Astrocyte (in vitro differentiated cells and primary cell): ENCODE measurements at regions not wholly inside any gene's neighbourhood (a gene's known extent, or its start where the extent isn't known, plus 50 kb on each side); places are given as distances from the start of the nearest gene placed in this dataset.

ENCODE experiments used
- DNase-seq: peaks from one replicate; pipeline ENCODE4 v3.0.0-alpha.2; 2010; ENCODE audit warnings: low read depth
- FAIRE-seq: peaks from 2 replicates; lab custom pipeline; 2011; peaks lifted over from hg19 to GRCh38; lab: Jason Lieb, UNC
- H2AFZ ChIP-seq: 2 replicates; pipeline ENCODE4 v1.6.0; 2012; ENCODE audit warnings: low read depth, low read length, inconsistent platforms
- H3K27ac ChIP-seq: 2 replicates; pipeline ENCODE4 v1.5.1; 2011; ENCODE audit warnings: low read depth, low read length, inconsistent platforms
- H3K27me3 ChIP-seq: 2 replicates; pipeline ENCODE4 v1.6.0; 2011; ENCODE audit warnings: low read length, inconsistent platforms; ENCODE audit not compliant: insufficient read depth
- H3K36me3 ChIP-seq: 2 replicates; pipeline ENCODE4 v1.5.1; 2011; ENCODE audit warnings: low read length, inconsistent platforms; ENCODE audit not compliant: insufficient read depth
- H3K4me1 ChIP-seq: 2 replicates; pipeline ENCODE4 v1.5.1; 2011; ENCODE audit warnings: low read length, inconsistent platforms; ENCODE audit not compliant: insufficient read depth
- H3K4me2 ChIP-seq: 2 replicates; pipeline ENCODE4 v1.6.0; 2012; ENCODE audit warnings: low read length, inconsistent platforms
- H3K4me3 ChIP-seq: 2 replicates; pipeline ENCODE4 v1.5.1; 2011; ENCODE audit warnings: low read depth, mild to moderate bottlenecking, low read length, inconsistent platforms; ENCODE audit not compliant: insufficient read depth
- H3K79me2 ChIP-seq: 2 replicates; pipeline ENCODE4 v1.6.0; 2012; ENCODE audit warnings: mild to moderate bottlenecking, low read length, inconsistent platforms; ENCODE audit not compliant: insufficient read depth
- H3K9ac ChIP-seq: 2 replicates; pipeline ENCODE4 v1.6.0; 2012; ENCODE audit warnings: mild to moderate bottlenecking, low read length, inconsistent platforms
- H3K9me3 ChIP-seq: 2 replicates; pipeline ENCODE4 v1.5.1; 2012; ENCODE audit warnings: low read depth, mild to moderate bottlenecking, low read length, inconsistent platforms; ENCODE audit not compliant: insufficient read depth
- H4K20me1 ChIP-seq: 2 replicates; pipeline ENCODE4 v1.6.0; 2012; ENCODE audit warnings: low read length, inconsistent platforms; ENCODE audit not compliant: insufficient read depth
- H3K27ac Mint-ChIP-seq: one replicate; pipeline ENCODE4 v1.8.0; 2021; ENCODE audit warnings: mild to moderate bottlenecking, mixed read lengths; ENCODE audit not compliant: unreplicated experiment
- H3K27me3 Mint-ChIP-seq: one replicate; pipeline ENCODE4 v1.8.0; 2021; ENCODE audit warnings: low read depth, mixed read lengths; ENCODE audit not compliant: unreplicated experiment
- H3K36me3 Mint-ChIP-seq: one replicate; pipeline ENCODE4 v1.8.0; 2021; ENCODE audit warnings: low read depth, mixed read lengths; ENCODE audit not compliant: unreplicated experiment
- H3K4me1 Mint-ChIP-seq: one replicate; pipeline ENCODE4 v1.8.0; 2021; ENCODE audit warnings: low read depth, mixed read lengths; ENCODE audit not compliant: unreplicated experiment
- H3K4me3 Mint-ChIP-seq: one replicate; pipeline ENCODE4 v1.8.0; 2021; ENCODE audit warnings: mild to moderate bottlenecking, moderate library complexity, mixed read lengths; ENCODE audit not compliant: unreplicated experiment
- H3K9me3 Mint-ChIP-seq: one replicate; pipeline ENCODE4 v1.8.0; 2021; ENCODE audit warnings: mild to moderate bottlenecking, mixed read lengths; ENCODE audit not compliant: unreplicated experiment
- EZH2 ChIP-seq: IDR thresholded peaks from 2 replicates; pipeline ENCODE4 v1.6.1; 2012; ENCODE audit warnings: mild to moderate bottlenecking, low read length, inconsistent platforms; ENCODE audit not compliant: insufficient read depth
- TF ChIP-seq, protein P1 (sequence below): IDR thresholded peaks from 2 replicates; pipeline ENCODE4 v1.5.1; 2011; ENCODE audit warnings: low read depth, mild to moderate bottlenecking, inconsistent platforms, low read length, moderate library complexity; ENCODE audit not compliant: insufficient read depth

DNA sequence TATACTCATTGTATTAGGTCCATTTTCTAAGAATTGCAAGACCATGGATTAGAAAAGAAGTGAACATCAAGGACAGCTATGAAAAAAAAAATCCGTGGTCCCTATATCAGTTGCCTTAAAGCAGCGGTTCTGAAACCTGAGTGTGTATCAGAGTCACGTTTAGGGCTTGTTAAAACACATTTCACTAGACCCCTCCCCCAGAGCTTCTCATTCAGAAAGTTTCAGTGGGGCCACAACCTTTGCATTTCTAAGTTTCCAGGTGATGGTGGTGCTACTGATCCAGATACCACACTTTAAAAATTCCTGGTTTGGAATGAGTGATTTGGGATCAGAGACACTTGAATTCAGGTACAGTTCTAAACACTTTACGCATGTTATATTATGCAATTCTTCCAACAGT, 96.1 kb upstream of the PRMT6 start:
- Histone ChIP-seq H2AFZ (no peak overlapping the region), H3K9ac (no peak overlapping the region)
- TF ChIP-seq EZH2: no peak
- TF ChIP-seq, protein P1, sequence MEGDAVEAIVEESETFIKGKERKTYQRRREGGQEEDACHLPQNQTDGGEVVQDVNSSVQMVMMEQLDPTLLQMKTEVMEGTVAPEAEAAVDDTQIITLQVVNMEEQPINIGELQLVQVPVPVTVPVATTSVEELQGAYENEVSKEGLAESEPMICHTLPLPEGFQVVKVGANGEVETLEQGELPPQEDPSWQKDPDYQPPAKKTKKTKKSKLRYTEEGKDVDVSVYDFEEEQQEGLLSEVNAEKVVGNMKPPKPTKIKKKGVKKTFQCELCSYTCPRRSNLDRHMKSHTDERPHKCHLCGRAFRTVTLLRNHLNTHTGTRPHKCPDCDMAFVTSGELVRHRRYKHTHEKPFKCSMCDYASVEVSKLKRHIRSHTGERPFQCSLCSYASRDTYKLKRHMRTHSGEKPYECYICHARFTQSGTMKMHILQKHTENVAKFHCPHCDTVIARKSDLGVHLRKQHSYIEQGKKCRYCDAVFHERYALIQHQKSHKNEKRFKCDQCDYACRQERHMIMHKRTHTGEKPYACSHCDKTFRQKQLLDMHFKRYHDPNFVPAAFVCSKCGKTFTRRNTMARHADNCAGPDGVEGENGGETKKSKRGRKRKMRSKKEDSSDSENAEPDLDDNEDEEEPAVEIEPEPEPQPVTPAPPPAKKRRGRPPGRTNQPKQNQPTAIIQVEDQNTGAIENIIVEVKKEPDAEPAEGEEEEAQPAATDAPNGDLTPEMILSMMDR: no peak

GRCh38 chr1:106961646-106962045, 94.8 kb upstream of the PRMT6 start:
- H3K27me3 Mint-ChIP-seq: peaks cover 1% of the 10 kb centered on the region
- H2AFZ ChIP-seq: no peak overlapping the region
- H3K4me2 ChIP-seq: no peak overlapping the region
- H3K4me1 Mint-ChIP-seq: no peaks in the 10 kb centered on the region
- H3K79me2 ChIP-seq: no peaks in the 10 kb centered on the region
- no peak overlapping the region for H3K4me3 Mint-ChIP-seq
- no peaks in the 10 kb centered on the region for H3K27me3 ChIP-seq
- no peak for FAIRE-seq
- TF ChIP-seq, protein P1: no peak
- no peak for TF ChIP-seq EZH2
- no peak overlapping the region for H3K27ac Mint-ChIP-seq
- no peaks in the 10 kb centered on the region for H3K36me3 ChIP-seq
- H3K27ac ChIP-seq: no peak overlapping the region
- no peaks in the 10 kb centered on the region for H3K9me3 Mint-ChIP-seq
- H3K36me3 Mint-ChIP-seq: no peaks in the 10 kb centered on the region
- DNase-seq: no peak
- H3K9me3 ChIP-seq: no peaks in the 10 kb centered on the region
- H3K9ac ChIP-seq: no peak overlapping the region
- no peak overlapping the region for H3K4me3 ChIP-seq
- H3K4me1 ChIP-seq: no peaks in the 10 kb centered on the region
- H4K20me1 ChIP-seq: no peaks in the 10 kb centered on the region

More for the DNA sequence above, 96.1 kb upstream of the PRMT6 start:
- no peaks in the 10 kb centered on the region for H3K9me3 ChIP-seq
- Mint-ChIP-seq H3K4me3 (no peak overlapping the region), H3K27me3 (peaks cover 1% of the 10 kb centered on the region), H3K36me3 (no peaks in the 10 kb centered on the region), H3K4me1 (no peaks in the 10 kb centered on the region), H3K27ac (no peak overlapping the region), H3K9me3 (no peaks in the 10 kb centered on the region)
- DNase-seq (no peak), FAIRE-seq (no peak)
- no peak overlapping the region for H3K27ac ChIP-seq
- H3K79me2 ChIP-seq: no peaks in the 10 kb centered on the region
- no peaks in the 10 kb centered on the region for H3K4me1 ChIP-seq
- no peak overlapping the region for H3K4me2 ChIP-seq
- no peaks in the 10 kb centered on the region for H4K20me1 ChIP-seq
- H3K27me3 ChIP-seq: no peaks in the 10 kb centered on the region
- H3K4me3 ChIP-seq: no peak overlapping the region
- H3K36me3 ChIP-seq: no peaks in the 10 kb centered on the region

DNA sequence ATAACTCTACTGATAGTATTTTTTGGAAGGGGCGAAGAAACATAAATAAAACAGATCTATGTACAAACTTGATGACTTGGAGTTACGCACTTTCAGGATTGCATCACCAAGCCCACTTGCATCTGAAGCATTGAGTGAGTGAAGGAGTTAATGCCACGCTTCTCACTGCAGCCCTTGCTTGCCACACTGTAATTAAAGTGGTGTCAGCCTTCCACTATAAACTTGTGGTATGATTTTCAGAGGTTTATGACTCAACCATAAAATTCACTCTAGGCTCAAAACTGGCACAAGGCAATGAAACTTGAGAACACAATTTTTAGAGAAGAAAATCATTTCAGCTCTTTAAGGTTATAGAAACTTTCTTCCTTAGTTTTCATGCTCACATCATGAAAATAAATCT, 93.9 kb upstream of the PRMT6 start:
- H3K27ac ChIP-seq: no peak overlapping the region
- TF ChIP-seq, protein P1: no peak
- no peak for TF ChIP-seq EZH2
- no peaks in the 10 kb centered on the region for H3K9me3 Mint-ChIP-seq
- no peaks in the 10 kb centered on the region for H3K36me3 ChIP-seq
- FAIRE-seq: no peak
- no peaks in the 10 kb centered on the region for H3K4me1 ChIP-seq
- peaks cover 1% of the 10 kb centered on the region for H3K27me3 Mint-ChIP-seq
- H3K36me3 Mint-ChIP-seq: no peaks in the 10 kb centered on the region
- H3K4me2 ChIP-seq: no peak overlapping the region
- no peak overlapping the region for H3K9ac ChIP-seq
- no peaks in the 10 kb centered on the region for H3K79me2 ChIP-seq
- H3K4me1 Mint-ChIP-seq: no peaks in the 10 kb centered on the region
- no peaks in the 10 kb centered on the region for H4K20me1 ChIP-seq
- no peaks in the 10 kb centered on the region for H3K27me3 ChIP-seq
- no peaks in the 10 kb centered on the region for H3K9me3 ChIP-seq
- H3K27ac Mint-ChIP-seq: no peak overlapping the region
- DNase-seq: no peak
- no peak overlapping the region for H3K4me3 Mint-ChIP-seq
- no peak overlapping the region for H3K4me3 ChIP-seq
- no peak overlapping the region for H2AFZ ChIP-seq
